HG02852 (cell line): ENCODE measurements at regions not wholly inside any gene's neighbourhood (a gene's known extent, or its start where the extent isn't known, plus 50 kb on each side); places are given as distances from the start of the nearest gene placed in this dataset.

Experiments
- ATAC-seq: cut with Tn5 transposase; IDR thresholded peaks from one replicate; pipeline ENCODE4 v1.9.1; 2021; ENCODE audit warnings: mild to moderate bottlenecking, moderate library complexity; ENCODE audit not compliant: unreplicated experiment

- no peak for ATAC-seq
These were observed 55.8 kb upstream of the ACTBL2 start for GRCh38 chr5:57538341-57538955.

GRCh38 chr5:57537811-57538210, 55.2 kb upstream of the ACTBL2 start:
- ATAC-seq, result no peak

DNA sequence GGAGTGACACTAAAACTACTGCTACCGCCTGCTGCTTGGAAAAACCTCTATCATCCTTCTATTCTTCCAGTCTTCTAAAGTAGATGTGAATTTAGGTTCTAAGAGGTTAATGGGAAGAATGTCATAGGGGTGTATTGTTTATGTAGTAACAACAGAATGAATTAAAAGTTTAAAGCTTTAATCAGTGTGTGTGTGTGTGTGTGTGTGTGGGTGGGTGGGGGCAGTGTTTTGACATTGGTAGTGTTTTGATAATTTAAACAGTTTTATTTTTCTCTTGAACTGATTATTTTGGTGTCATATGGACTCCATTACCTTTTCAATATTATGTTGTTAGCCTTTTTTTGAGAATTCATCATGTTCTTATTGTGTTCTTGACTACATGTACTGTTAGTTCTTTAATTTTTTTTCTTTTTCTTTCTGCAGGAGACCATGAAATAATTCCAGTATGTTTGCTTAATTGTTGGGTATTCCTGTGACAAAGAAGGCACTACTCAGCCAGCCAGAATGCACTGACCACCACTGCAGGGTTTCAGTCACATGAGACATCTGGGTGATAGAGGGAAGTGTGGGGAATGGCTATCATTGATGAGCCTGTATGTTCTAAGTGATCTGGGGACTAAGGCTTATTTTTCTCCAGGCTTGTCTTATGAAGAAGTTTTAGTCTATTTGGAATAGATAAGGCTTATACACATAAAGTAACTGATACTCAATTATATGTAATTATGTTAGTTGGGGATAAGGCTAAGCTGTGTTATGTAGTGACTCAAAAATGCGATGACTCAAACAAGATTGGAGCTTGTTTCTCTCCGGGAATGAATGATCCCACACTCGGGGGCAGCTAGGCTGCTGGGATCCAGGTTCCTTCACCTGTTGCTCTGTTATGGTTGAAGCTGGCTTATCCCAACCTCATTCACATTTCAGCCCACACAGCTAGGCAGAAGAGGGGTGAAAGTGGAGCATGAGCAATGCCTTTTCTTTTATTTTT, 50.2 kb upstream of the ACTBL2 start:
- ATAC-seq, result no peak
